Tibial nerve (tissue), 3 donors: ENCODE measurements at regions not wholly inside any gene's neighbourhood (a gene's known extent, or its start where the extent isn't known, plus 50 kb on each side); places are given as distances from the start of the nearest gene placed in this dataset.

Source experiments
- CTCF ChIP-seq, 5 experiments: fragments of 200-600 bp in 3 of 5; fragments of 450-650 bp in 2 of 5; sonication (generic) in 3 of 5; IDR thresholded peaks; one replicate each; pipeline ENCODE4 v1.5.1; 2016 to 2019; ENCODE audit warnings: antibody characterized with exemption in 5 of 5, mild to moderate bottlenecking in 3 of 5, moderate library complexity in 2 of 5
- POLR2A ChIP-seq, 2 donors: fragments of 450-650 bp; IDR thresholded peaks; one replicate each; pipeline ENCODE4 v1.6.1; 2017; ENCODE audit warnings: antibody characterized with exemption in 2 of 2, mild to moderate bottlenecking in 2 of 2, moderate library complexity in 2 of 2

- TF ChIP-seq CTCF (IDR thresholded peaks at IDR 0.05) (no peak), POLR2A (IDR thresholded peaks at IDR 0.05) (no peak)
These were observed 199.4 kb upstream of the LRIG3 start for GRCh38 chr12:59119676-59120075.
